CD4-positive, alpha-beta T cell treated with Interleukin-2 at 100 ng/mL for 4 hours (primary cell): ENCODE measurements at regions not wholly inside any gene's neighbourhood (a gene's known extent, or its start where the extent isn't known, plus 50 kb on each side); places are given as distances from the start of the nearest gene placed in this dataset.
A peak's percentile ranks its signal among the peaks of the same experiment; 100 is the strongest.
"Not testable (repeated sequence)": the region's sequence is repeated elsewhere in the genome, so short reads cannot be mapped to it uniquely, and the experiment has no call there.

Source experiments
- DNase-seq: peaks from one replicate; pipeline ENCODE4 v3.0.0-alpha.2; 2020; ENCODE audit warnings: low spot score

- DNase-seq, result no peak
Observed at GRCh38 chr1:31510853-31511789, 65.2 kb upstream of the TINAGL1 start.

DNA sequence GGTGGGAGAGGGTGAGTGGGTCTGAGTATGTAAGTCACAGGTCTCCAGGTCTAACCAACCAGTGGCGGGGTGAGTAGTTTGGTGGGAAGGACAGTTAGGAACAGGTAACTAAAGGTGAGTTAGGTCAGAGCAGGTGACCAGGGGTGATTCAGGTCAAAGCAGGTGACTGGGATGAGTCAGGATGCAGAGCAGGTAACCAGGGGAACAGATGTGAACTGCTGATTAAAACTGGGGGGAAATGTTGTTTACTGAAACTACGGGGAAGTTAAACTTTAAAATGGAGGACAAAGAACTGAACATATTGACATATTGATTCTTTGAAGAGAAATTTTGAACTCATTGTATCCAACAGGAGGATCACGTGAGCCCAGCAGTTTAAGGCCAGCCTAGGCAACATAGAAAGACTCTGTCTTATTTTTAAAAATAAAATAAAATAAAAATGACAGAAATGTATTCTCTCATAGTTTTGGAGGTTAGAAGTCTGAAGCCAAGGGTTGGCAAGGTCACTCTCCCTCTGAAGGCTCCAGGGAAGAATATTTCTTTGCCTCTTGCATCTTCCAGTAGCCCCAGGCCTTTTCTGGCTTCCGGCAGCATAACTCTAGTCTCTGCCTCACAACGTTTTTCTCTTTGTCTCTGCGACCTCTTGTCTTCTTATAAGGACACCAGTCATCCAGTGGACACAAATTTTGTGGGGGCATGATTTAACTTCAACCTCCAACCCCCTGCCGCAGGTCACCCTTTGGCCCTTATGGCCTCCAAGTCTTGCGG lies 64.3 kb upstream of the TINAGL1 start:
- no peak for DNase-seq

- no peak for DNase-seq
Observed at GRCh38 chr1:31514117-31514516, 62.2 kb upstream of the TINAGL1 start.

DNA sequence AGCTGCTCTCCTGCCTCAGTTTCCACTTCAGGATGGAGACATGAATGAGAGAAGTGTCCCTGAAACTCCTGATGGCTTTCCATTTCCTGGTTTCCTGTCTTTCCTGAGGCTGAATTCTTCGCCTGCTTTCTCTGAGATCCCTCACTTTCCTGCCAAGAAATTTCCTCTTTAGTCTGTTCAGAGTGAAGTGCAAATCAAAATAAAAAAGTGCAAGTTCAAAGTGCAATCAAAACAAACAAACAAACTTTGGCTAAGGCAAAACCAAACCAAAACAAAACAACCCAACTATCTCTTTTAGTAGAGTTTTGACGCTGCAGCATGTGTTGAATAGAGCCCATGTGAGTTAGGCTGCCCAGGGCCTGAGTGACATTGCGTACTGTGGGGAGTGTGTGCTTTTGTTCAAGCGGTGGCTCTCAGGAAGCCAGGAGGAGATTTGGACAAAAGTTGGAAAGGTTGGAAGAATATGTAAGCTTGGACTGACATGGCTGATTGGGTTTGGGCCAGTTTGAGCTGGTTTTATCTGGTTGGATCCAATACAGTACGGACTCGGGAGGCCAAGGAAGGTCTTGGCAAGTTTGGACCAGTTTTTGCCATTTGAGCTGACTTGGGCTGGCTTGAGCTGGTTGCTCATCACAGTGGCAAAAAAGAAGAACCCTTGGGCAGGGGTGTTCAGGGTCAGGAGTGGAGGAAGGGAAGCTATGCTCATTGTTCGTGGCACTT lies 61.1 kb upstream of the TINAGL1 start:
- no peak for DNase-seq

DNA sequence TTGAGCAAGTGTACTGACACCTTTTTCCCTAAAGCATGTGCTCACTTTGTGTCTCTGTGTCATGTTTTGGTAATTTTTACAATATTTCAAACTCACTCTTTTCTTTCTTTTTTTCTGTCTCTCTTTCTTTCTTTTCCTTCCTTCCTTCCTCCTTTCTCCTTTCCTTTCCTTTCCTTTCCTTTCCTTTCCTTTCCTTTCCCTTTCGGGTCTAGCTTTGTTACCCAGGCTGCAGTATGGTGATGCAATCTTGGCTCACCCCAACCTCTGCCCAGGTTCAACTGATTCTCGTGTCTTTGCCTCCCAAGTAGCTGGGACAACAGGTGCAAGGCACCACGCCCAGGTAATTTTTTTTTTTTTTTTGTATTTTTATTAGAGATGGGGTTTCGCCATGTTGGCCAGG lies 60.4 kb upstream of the TINAGL1 start:
- no peak for DNase-seq

GRCh38 chr1:31517301-31517700 lies 59.0 kb upstream of the TINAGL1 start:
- DNase-seq, result no peak

DNA sequence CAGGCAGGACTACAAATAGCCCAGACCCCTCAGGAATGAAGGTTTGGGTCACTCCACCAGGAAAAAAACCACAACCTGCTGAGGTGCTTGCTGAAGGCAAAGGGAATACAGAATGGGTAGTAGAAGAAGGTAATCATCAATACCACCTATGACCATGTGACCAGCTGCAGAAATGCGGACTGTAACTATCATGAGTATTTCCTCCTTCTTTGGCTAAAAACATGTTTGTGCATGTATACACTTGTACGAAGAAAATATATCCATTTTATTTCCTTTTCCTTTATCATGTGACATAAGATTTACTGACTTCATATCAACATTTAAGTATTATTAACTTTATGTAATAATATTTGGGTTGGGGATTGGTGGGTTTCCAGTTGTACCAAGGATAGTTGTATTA lies 58.3 kb upstream of the TINAGL1 start:
- not testable (repeated sequence) for DNase-seq

DNA sequence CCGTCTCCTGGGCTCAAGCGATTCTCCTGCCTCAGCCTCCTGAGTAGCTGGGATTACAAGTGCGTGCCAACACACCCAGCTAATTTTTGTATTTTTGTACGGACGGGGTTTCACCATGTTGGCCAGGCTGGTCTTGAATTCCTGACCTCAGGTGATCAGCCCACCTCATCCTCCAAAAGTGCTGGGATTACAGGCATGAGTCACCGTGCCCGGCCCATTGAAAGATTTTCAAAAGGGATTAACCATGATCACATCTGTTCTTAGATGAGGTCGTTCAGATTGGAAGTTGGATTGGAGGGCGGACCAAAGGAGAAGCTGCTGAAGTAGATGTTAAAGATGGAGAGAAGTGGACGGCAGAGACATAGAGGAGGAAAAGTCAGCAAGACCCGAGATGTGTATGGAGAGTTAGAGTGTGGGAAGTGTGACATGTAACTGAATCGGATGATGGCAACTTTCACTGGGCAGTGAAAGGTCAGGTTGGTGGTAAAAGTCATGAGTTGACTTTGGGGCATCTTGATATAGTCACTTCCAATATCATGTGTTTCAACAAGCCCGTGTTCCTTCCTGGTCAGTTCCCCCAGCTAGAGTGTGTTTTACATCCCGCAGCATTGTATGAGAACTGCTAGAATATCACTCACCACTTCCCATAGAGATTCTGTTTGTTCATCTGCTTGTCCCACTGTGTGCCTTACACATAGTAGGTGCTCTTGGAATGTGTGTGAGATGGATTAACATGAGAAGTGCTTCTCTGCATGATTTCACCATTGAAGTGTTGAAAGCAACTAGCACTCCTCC lies 54.4 kb upstream of the TINAGL1 start:
- DNase-seq, result no peak

DNA sequence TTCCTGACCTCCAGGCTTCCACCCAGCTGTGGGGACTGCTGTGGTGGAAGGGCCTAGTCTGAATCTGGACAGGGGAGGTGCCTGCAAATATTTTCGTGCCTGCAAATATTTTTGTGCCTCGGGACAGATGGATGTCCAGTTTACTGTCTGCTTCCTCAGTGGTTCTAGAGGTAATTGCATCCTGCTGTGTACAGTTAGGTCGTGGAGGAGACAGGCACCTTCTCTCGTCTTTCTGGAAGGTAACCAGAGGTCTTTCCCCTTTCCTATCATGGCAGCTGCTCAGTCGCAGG lies 53.8 kb upstream of the TINAGL1 start:
- no peak for DNase-seq

GRCh38 chr1:31523012-31523411 lies 53.3 kb upstream of the TINAGL1 start:
- DNase-seq, result no peak

DNA sequence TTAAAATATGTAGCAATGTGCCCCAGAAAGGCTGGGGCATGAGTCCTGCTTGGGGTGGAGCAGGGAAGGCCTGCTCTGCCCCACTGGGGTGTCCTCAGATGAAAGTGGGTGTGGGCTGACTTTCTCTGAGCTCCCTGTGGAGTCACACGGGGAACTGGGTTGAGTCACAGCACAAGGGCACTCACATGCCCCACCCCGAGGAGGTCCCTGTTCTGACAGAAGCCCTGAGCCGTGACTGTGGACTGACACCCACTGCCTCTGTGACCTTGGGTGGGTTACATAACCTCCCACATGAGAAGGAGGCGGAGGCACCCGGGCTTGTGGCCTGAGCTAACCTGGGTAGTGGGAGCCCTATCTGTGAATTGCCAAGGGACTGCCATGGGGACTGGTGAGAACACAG lies 52.5 kb upstream of the TINAGL1 start:
- DNase-seq, result peak; percentile 4

- DNase-seq, result no peak
Observed at GRCh38 chr1:31524186-31524901, 52.0 kb upstream of the TINAGL1 start.
